GM12874 (cell line): ENCODE measurements at regions not wholly inside any gene's neighbourhood (a gene's known extent, or its start where the extent isn't known, plus 50 kb on each side); places are given as distances from the start of the nearest gene placed in this dataset.

Experiments
- CTCF ChIP-seq: IDR thresholded peaks from 2 replicates; pipeline ENCODE4 v1.5.1; 2011; ENCODE audit warnings: low read depth, mild to moderate bottlenecking, control low read depth, low read length, moderate library complexity; ENCODE audit not compliant: insufficient read depth

DNA sequence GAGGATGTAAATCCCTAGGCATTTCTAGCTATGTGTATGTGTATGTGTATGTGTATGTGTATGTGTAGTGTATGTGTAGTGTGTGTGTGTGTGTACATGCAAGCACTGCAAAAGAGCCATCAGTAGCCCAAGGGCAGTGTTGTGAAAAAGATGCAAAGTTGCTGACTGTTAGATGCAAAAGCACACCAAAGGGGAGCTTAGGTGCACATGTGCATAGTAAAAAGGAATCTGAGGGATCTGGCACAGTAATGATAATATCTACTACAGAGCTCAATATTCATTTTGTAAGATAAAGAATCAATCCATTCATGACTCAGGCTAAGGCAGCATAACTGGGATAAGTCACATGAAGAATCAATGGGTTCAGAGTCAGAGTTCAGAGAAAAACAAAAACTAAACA, 80.2 kb downstream of the TMEM47 start:
- no peak for TF ChIP-seq CTCF

DNA sequence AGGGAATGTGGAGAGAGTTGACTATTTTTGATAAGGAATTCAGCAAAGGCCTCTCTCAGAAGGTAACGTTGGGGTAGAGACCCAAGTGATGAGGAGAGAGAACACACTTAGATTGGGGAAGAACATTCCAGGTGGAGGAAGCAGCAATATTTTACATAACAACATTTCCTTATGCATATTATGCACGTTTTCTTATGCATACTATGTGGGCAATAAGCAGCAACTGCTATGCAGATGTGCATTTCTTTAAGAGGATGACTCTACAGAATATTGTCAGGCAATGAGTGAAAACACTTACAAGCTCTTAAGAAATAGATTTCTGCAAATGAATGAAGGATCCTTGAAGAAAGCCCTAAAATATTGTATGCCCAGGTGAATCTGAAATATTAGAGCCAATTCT, 91.1 kb downstream of the TMEM47 start:
- TF ChIP-seq CTCF: no peak

- TF ChIP-seq CTCF: no peak
These were observed 93.3 kb downstream of the TMEM47 start for GRCh38 chrX:34563804-34564203.

GRCh38 chrX:34563061-34563460, 94.0 kb downstream of the TMEM47 start:
- TF ChIP-seq CTCF: no peak

DNA sequence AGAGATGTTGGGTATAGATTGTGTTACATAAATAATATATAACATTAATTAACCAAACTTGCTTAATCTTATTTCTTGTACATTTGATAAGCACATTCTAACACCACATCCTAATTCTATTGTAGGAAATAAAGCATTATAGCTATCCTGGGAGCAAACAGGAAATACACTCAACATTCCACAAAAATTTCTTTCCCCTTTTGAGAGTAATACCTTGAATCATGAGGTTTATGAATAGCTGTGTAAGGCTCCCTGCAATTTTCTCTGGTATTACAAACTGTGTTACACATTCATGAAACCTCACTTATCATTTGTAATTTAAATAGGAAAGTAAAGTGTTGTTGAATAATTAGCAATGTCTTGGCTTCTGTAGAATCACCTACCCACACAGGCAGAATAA, 95.1 kb downstream of the TMEM47 start:
- no peak for TF ChIP-seq CTCF

- no peak for TF ChIP-seq CTCF
These were observed 96.9 kb downstream of the TMEM47 start for GRCh38 chrX:34560180-34560579.

- TF ChIP-seq CTCF: no peak
These were observed 97.8 kb downstream of the TMEM47 start for GRCh38 chrX:34559325-34559724.

DNA sequence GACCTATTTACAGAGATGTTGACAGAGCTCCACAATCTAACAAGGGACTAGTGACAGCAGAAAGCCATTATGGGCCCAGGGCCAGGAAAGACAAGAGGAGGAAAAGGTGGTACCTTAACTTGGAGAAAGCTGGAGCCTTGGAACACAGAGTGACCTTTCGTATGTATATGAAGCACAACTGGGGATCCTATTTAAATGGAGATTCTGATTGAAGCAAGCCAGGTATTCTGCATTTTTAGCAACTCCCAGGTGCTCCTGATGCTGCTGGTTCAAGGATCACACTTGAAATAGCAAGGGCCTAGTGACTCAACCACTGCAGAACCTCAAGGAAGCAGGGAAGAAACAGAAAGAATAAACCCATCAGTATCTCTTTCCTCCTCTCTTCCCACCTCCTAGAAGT, 99.4 kb downstream of the TMEM47 start:
- TF ChIP-seq CTCF: no peak
